Caco-2 (cell line): ENCODE measurements at regions not wholly inside any gene's neighbourhood (a gene's known extent, or its start where the extent isn't known, plus 50 kb on each side); places are given as distances from the start of the nearest gene placed in this dataset.
"Not testable (repeated sequence)": the region's sequence is repeated elsewhere in the genome, so short reads cannot be mapped to it uniquely, and the experiment has no call there.

Experiments
- BruUV-seq: library from RNA; stranded (reverse); fragments of 400-500 nt; replicated peaks from 2 replicates; lab custom pipeline; 2021; lab: Mats Ljungman, UMichigan
- CTCF ChIA-PET: fragments of 300-600 bp; sonication (Branson Sonifier 250); formaldehyde crosslinking; loops from one replicate; lab custom pipeline; 2022; ENCODE audit warnings: antibody characterized with exemption; lab: Charles Lee
- POLR2A ChIA-PET: fragments of 300-600 bp; sonication (Branson Sonifier 250); formaldehyde crosslinking; loops from one replicate; lab custom pipeline; 2022; ENCODE audit warnings: antibody characterized with exemption; lab: Charles Lee
- DNase-seq, 2 experiments: peaks; one replicate each; pipeline versions ENCODE4 v3.0.0 to v3.0.0-alpha.2; 2020 to 2022
- H3K27me3 ChIP-seq: replicated peaks from 2 replicates; pipeline ENCODE4 v1.6.0; 2011; ENCODE audit warnings: low read length; ENCODE audit not compliant: control insufficient read depth, insufficient read depth
- H3K36me3 ChIP-seq: 2 replicates; pipeline ENCODE4 v1.5.1; 2011; ENCODE audit warnings: low read length; ENCODE audit not compliant: control insufficient read depth, insufficient read depth
- H3K4me1 ChIP-seq: fragments of 250-450 bp; sonication (Bioruptor Pico); 2 replicates; pipeline ENCODE4 v1.5.1; 2020; ENCODE audit warnings: mild to moderate bottlenecking
- H3K4me3 ChIP-seq: 2 replicates; pipeline ENCODE4 v1.5.1; 2011; ENCODE audit warnings: low read depth, mild to moderate bottlenecking, control low read depth, low read length
- H3K9me3 ChIP-seq: fragments of 250-450 bp; sonication (Bioruptor Pico); 2 replicates; pipeline ENCODE4 v1.5.1; 2020; ENCODE audit warnings: mild to moderate bottlenecking, moderate library complexity
- H3K27ac Mint-ChIP-seq: one replicate; pipeline ENCODE4 v1.8.0; 2022; ENCODE audit warnings: mixed read lengths; ENCODE audit not compliant: unreplicated experiment
- H3K27me3 Mint-ChIP-seq: one replicate; pipeline ENCODE4 v1.8.0; 2022; ENCODE audit warnings: mixed read lengths; ENCODE audit not compliant: insufficient read depth, unreplicated experiment
- H3K36me3 Mint-ChIP-seq: one replicate; pipeline ENCODE4 v1.8.0; 2022; ENCODE audit warnings: mild to moderate bottlenecking, mixed read lengths; ENCODE audit not compliant: insufficient read depth, unreplicated experiment
- H3K4me1 Mint-ChIP-seq: one replicate; pipeline ENCODE4 v1.8.0; 2022; ENCODE audit warnings: low read depth, mixed read lengths; ENCODE audit not compliant: unreplicated experiment
- H3K4me3 Mint-ChIP-seq: one replicate; pipeline ENCODE4 v1.8.0; 2022; ENCODE audit warnings: mild to moderate bottlenecking, moderate library complexity, mixed read lengths; ENCODE audit not compliant: unreplicated experiment
- H3K9me3 Mint-ChIP-seq: one replicate; pipeline ENCODE4 v1.8.0; 2022; ENCODE audit warnings: mixed read lengths; ENCODE audit not compliant: unreplicated experiment
- CTCF ChIP-seq, 2 experiments: fragments of 200-600 bp in 1 of 2; IDR thresholded peaks; 1 replicate in 1 of 2; 2 replicates in 1 of 2; pipeline versions ENCODE4 v1.5.1 to v1.8.0; 2011 to 2022; ENCODE audit warnings: antibody characterized with exemption in 1 of 2, control low read depth in 1 of 2, inconsistent platforms in 1 of 2, low read depth in 1 of 2, low read length in 1 of 2, mild to moderate bottlenecking in 1 of 2, moderate library complexity in 1 of 2; ENCODE audit not compliant: insufficient read depth in 1 of 2, severe bottlenecking in 1 of 2, unreplicated experiment in 1 of 2
- intact Hi-C: fragments of 100-400 bp; cut with micrococcal nuclease; formaldehyde crosslinking; loops from one replicate; pipeline ENCODE4 v1.10.0; 2022; ENCODE audit not compliant: unreplicated experiment

GRCh38 chrX:112190646-112191045 is 108.1 kb upstream of the TRPC5 start:
- peaks cover 2% of the 10 kb centered on the region for H3K27me3 Mint-ChIP-seq
- H3K4me3 Mint-ChIP-seq: no peak overlapping the region
- no peak overlapping the region for H3K27ac Mint-ChIP-seq
- Histone ChIP-seq H3K36me3 (no peaks in the 10 kb centered on the region), H3K9me3 (no peaks in the 10 kb centered on the region), H3K27me3 (no peaks in the 10 kb centered on the region), H3K4me1 (no peaks in the 10 kb centered on the region), H3K4me3 (no peak overlapping the region)
- DNase-seq: no peak
- ChIA-PET POLR2A (no interaction called here), CTCF (no interaction called here)
- no peak for TF ChIP-seq CTCF (IDR thresholded peaks at IDR 0.05; ENCODE audit: insufficient read depth in 1 of 2, low read depth in 1 of 2, low read length in 1 of 2, severe bottlenecking in 1 of 2, unreplicated experiment in 1 of 2)
- H3K36me3 Mint-ChIP-seq: no peaks in the 10 kb centered on the region
- no TSS peak for BruUV-seq
- no peaks in the 10 kb centered on the region for H3K9me3 Mint-ChIP-seq
- intact Hi-C loops: no loop called here
- no peaks in the 10 kb centered on the region for H3K4me1 Mint-ChIP-seq

- intact Hi-C loops, H3K4me3 Mint-ChIP-seq, H3K9me3 ChIP-seq, DNase-seq, H3K27me3 Mint-ChIP-seq, BruUV-seq, H3K36me3 ChIP-seq, H3K4me1 Mint-ChIP-seq, H3K36me3 Mint-ChIP-seq, H3K9me3 Mint-ChIP-seq, H3K4me1 ChIP-seq, CTCF ChIA-PET, H3K4me3 ChIP-seq, H3K27ac Mint-ChIP-seq, H3K27me3 ChIP-seq: not testable (repeated sequence)
- POLR2A ChIA-PET: interaction anchor here (0.6 kb wide), 1 partner anchor 744 kb away, joined by 3 read pairs; no protein-coding TSS in a partner anchor
Measured at GRCh38 chrX:112181361-112181760, 98.8 kb upstream of the TRPC5 start.

- H3K4me3 Mint-ChIP-seq: no peak overlapping the region
- no peaks in the 10 kb centered on the region for H3K36me3 Mint-ChIP-seq
- Histone ChIP-seq H3K9me3 (no peaks in the 10 kb centered on the region), H3K4me1 (no peaks in the 10 kb centered on the region), H3K4me3 (no peak overlapping the region), H3K36me3 (no peaks in the 10 kb centered on the region), H3K27me3 (no peaks in the 10 kb centered on the region)
- no peak for DNase-seq
- peaks cover 8% of the 10 kb centered on the region for H3K27me3 Mint-ChIP-seq
- BruUV-seq: no TSS peak
- peak overlapping the region; percentile 30 for H3K27ac Mint-ChIP-seq
- TF ChIP-seq CTCF (IDR thresholded peaks at IDR 0.05; ENCODE audit: insufficient read depth in 1 of 2, low read depth in 1 of 2, low read length in 1 of 2, severe bottlenecking in 1 of 2, unreplicated experiment in 1 of 2): no peak
- CTCF ChIA-PET: no interaction called here
- POLR2A ChIA-PET: no interaction called here
- H3K4me1 Mint-ChIP-seq: no peaks in the 10 kb centered on the region
- intact Hi-C loops: no loop called here
- H3K9me3 Mint-ChIP-seq: no peaks in the 10 kb centered on the region
Measured at GRCh38 chrX:112164420-112164819, 81.8 kb upstream of the TRPC5 start.

GRCh38 chrX:112163906-112164305 is 81.3 kb upstream of the TRPC5 start:
- Mint-ChIP-seq H3K27me3 (peaks cover 8% of the 10 kb centered on the region), H3K36me3 (no peaks in the 10 kb centered on the region), H3K4me3 (no peak overlapping the region), H3K9me3 (no peaks in the 10 kb centered on the region), H3K27ac (no peak overlapping the region), H3K4me1 (no peaks in the 10 kb centered on the region)
- no peak for DNase-seq
- intact Hi-C loops: no loop called here
- ChIA-PET POLR2A (no interaction called here), CTCF (no interaction called here)
- Histone ChIP-seq H3K36me3 (no peaks in the 10 kb centered on the region), H3K9me3 (no peaks in the 10 kb centered on the region), H3K4me3 (no peak overlapping the region), H3K4me1 (no peaks in the 10 kb centered on the region), H3K27me3 (no peaks in the 10 kb centered on the region)
- no TSS peak for BruUV-seq
- TF ChIP-seq CTCF (IDR thresholded peaks at IDR 0.05; ENCODE audit: insufficient read depth in 1 of 2, low read depth in 1 of 2, low read length in 1 of 2, severe bottlenecking in 1 of 2, unreplicated experiment in 1 of 2): no peak
